ENCODE measurements at regions not wholly inside any gene's neighbourhood (a gene's known extent, or its start where the extent isn't known, plus 50 kb on each side); places are given as distances from the start of the nearest gene placed in this dataset.

GRCh38 chr12:111310076-111310870 is 58.6 kb downstream of the PHETA1 start:
- TF ChIP-seq CTCF (IDR thresholded peaks at IDR 0.05; ENCODE audit: insufficient read depth, low read length): no peak
- DNase-seq (ENCODE audit: low read depth): no peak
- no peak overlapping the region for H3K4me3 ChIP-seq (ENCODE audit: low read depth, low read length)

- H3K4me3 ChIP-seq (ENCODE audit: low read depth, low read length): no peak overlapping the region
- no peak for TF ChIP-seq CTCF (IDR thresholded peaks at IDR 0.05; ENCODE audit: insufficient read depth, low read length)
- no peak for DNase-seq (ENCODE audit: low read depth)
These were observed 59.3 kb downstream of the PHETA1 start for GRCh38 chr12:111309584-111309983.

- DNase-seq (ENCODE audit: low read depth): no peak
- no peak for TF ChIP-seq CTCF (IDR thresholded peaks at IDR 0.05; ENCODE audit: insufficient read depth, low read length)
- no peak overlapping the region for H3K4me3 ChIP-seq (ENCODE audit: low read depth, low read length)
These were observed 60.4 kb downstream of the PHETA1 start for GRCh38 chr12:111308473-111308872.

- peak; percentile 77 for TF ChIP-seq CTCF (IDR thresholded peaks at IDR 0.05; ENCODE audit: insufficient read depth, low read length)
- H3K4me3 ChIP-seq (ENCODE audit: low read depth, low read length): no peak overlapping the region
- peak; percentile 6 for DNase-seq (ENCODE audit: low read depth)
These were observed 64.2 kb downstream of the PHETA1 start for GRCh38 chr12:111304642-111305071.

- no peak for TF ChIP-seq CTCF (IDR thresholded peaks at IDR 0.05; ENCODE audit: insufficient read depth, low read length)
- DNase-seq (ENCODE audit: low read depth): no peak
- H3K4me3 ChIP-seq (ENCODE audit: low read depth, low read length): no peak overlapping the region
These were observed 65.4 kb downstream of the PHETA1 start for GRCh38 chr12:111303531-111303930.

GRCh38 chr12:111298582-111299436 is 70.1 kb downstream of the PHETA1 start:
- TF ChIP-seq CTCF (IDR thresholded peaks at IDR 0.05; ENCODE audit: insufficient read depth, low read length): peak; percentile 83
- peak; percentile 46 for DNase-seq (ENCODE audit: low read depth)
- H3K4me3 ChIP-seq (ENCODE audit: low read depth, low read length): no peak overlapping the region

Measured in fibroblast of the aortic adventitia (primary cell).